ENCODE measurements at regions not wholly inside any gene's neighbourhood (a gene's known extent, or its start where the extent isn't known, plus 50 kb on each side); places are given as distances from the start of the nearest gene placed in this dataset.

- no peaks in the 10 kb centered on the region for H3K4me1 ChIP-seq (ENCODE audit: control insufficient read depth in 1 of 2, insufficient read depth in 2 of 2, low read length in 2 of 2)
- no peak overlapping the region for H3K9ac ChIP-seq (ENCODE audit: low read length)
- no peak overlapping the region for H2AFZ ChIP-seq (ENCODE audit: low read depth, low read length, poor library complexity, severe bottlenecking)
- ATAC-seq (no peak), DNase-seq (ENCODE audit: low read depth, low spot score) (no peak)
- ChIA-PET CTCF (no interaction called here), RAD21 (ENCODE audit: low non-redundant PET in 1 of 2, low total read pairs in 2 of 2, uncharacterized antibody in 2 of 2, unreplicated experiment in 2 of 2) (no interaction called here), POLR2A (no interaction called here)
- no peaks in the 10 kb centered on the region for H4K20me1 ChIP-seq (ENCODE audit: insufficient read depth)
- intact Hi-C loops (cut with micrococcal nuclease) = no loop called here
- H3K27ac ChIP-seq (ENCODE audit: low read depth, low read length) = no peak overlapping the region
- H3K36me3 ChIP-seq (ENCODE audit: control insufficient read depth in 1 of 2, insufficient read depth in 2 of 2, low read length in 2 of 2) = no peaks in the 10 kb centered on the region
- no peaks in the 10 kb centered on the region for H3K79me2 ChIP-seq (ENCODE audit: insufficient read depth, low read length)
- no peak overlapping the region for H3K4me2 ChIP-seq (ENCODE audit: low read length)
- TF ChIP-seq CTCF (IDR thresholded peaks at IDR 0.05 in 2 of 3, conservative IDR thresholded peaks at IDR 0.05 in 1 of 3; ENCODE audit: borderline replicate concordance in 1 of 3, insufficient read depth in 1 of 3, low read depth in 2 of 3, low read length in 2 of 3) (no peak), SP1 (IDR thresholded peaks at IDR 0.05; ENCODE audit: low read depth) (no peak), ZBTB33 (IDR thresholded peaks at IDR 0.05; ENCODE audit: extremely low read depth, insufficient replicate concordance, low read length) (no peak), MAX (IDR thresholded peaks at IDR 0.05) (no peak), CEBPB (IDR thresholded peaks at IDR 0.05; ENCODE audit: low read depth) (no peak), POLR2A (IDR thresholded peaks at IDR 0.05; ENCODE audit: borderline replicate concordance, extremely low read depth, insufficient read depth, insufficient read length) (no peak), ZFX (IDR thresholded peaks at IDR 0.05) (no peak), ZNF274 (IDR thresholded peaks at IDR 0.05; ENCODE audit: low read depth, low read length) (no peak), YY1 (IDR thresholded peaks at IDR 0.05; ENCODE audit: extremely low read depth, insufficient replicate concordance, low read depth, low read length) (no peak), CBX3 (IDR thresholded peaks at IDR 0.05; ENCODE audit: low read depth) (no peak), EZH2phosphoT487 (IDR thresholded peaks at IDR 0.05; ENCODE audit: borderline replicate concordance) (no peak), ATF3 (IDR thresholded peaks at IDR 0.05) (no peak)
- no peak overlapping the region for H3K4me3 ChIP-seq (replicated peaks in 1 of 2; ENCODE audit: low read depth in 1 of 2, low read length in 2 of 2)
- BruUV-seq (replicated peaks) = no TSS peak
- no peaks in the 10 kb centered on the region for H3K27me3 ChIP-seq (ENCODE audit: insufficient read depth, low read length)
- H3K9me3 ChIP-seq (ENCODE audit: control insufficient read depth in 1 of 2, insufficient read depth in 1 of 2, low read depth in 1 of 2, low read length in 2 of 2) = no peaks in the 10 kb centered on the region
- no peaks in the 10 kb centered on the region for H3K9me2 ChIP-seq (ENCODE audit: insufficient read depth)
These were observed 106.4 kb downstream of the ODF2L start for GRCh38 chr1:86289746-86290145.

All from HCT116 (cell line).